Body of pancreas (tissue), 4 donors: ENCODE measurements at regions not wholly inside any gene's neighbourhood (a gene's known extent, or its start where the extent isn't known, plus 50 kb on each side); places are given as distances from the start of the nearest gene placed in this dataset.

ENCODE experiments used
- CTCF ChIP-seq, 7 experiments: fragments of 450-650 bp in 4 of 7; fragments of 200-600 bp in 3 of 7; sonication (generic) in 3 of 7; IDR thresholded peaks; one replicate each; pipeline ENCODE4 v1.5.1; 2016 to 2019; ENCODE audit warnings: antibody characterized with exemption in 7 of 7
- POLR2A ChIP-seq, 3 donors: fragments of 450-650 bp; IDR thresholded peaks; one replicate each; pipeline ENCODE4 v1.6.1; 2016; ENCODE audit warnings: antibody characterized with exemption in 3 of 3, mild to moderate bottlenecking in 2 of 3

DNA sequence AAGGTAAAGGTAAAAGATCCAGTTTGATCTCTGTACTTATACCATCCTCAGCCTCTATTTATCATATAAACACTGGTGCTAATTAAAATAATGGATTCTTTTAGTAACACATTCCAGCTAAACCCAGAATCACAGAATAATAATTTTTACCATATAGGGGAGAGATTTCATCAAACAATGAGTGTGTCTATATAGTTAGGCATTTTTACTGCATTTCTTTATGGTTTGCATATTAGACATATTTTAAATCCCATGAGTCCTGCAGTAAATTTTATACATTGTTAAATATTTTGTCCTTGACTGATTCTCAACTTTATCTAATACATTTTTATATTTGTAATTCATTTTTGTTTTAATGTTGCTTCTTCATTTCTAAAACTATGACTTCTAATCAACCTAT lies 323.7 kb upstream of the AGTR1 start:
- TF ChIP-seq CTCF (IDR thresholded peaks at IDR 0.05): no peak
- no peak for TF ChIP-seq POLR2A (IDR thresholded peaks at IDR 0.05)
